GM21367 (cell line): ENCODE measurements at regions not wholly inside any gene's neighbourhood (a gene's known extent, or its start where the extent isn't known, plus 50 kb on each side); places are given as distances from the start of the nearest gene placed in this dataset.
"Not testable (repeated sequence)": the region's sequence is repeated elsewhere in the genome, so short reads cannot be mapped to it uniquely, and the experiment has no call there.

Source experiments
- ATAC-seq: cut with Tn5 transposase; IDR thresholded peaks from one replicate; pipeline ENCODE4 v1.9.1; 2021; ENCODE audit not compliant: unreplicated experiment

GRCh38 chr3:153221748-153222162 lies 59.7 kb downstream of the RAP2B start:
- ATAC-seq = peak; percentile 80

- not testable (repeated sequence) for ATAC-seq
These were observed 64.9 kb downstream of the RAP2B start for GRCh38 chr3:153226877-153227276.

- ATAC-seq = not testable (repeated sequence)
These were observed 68.4 kb downstream of the RAP2B start for GRCh38 chr3:153230427-153230826.

GRCh38 chr3:153231245-153231644 lies 69.2 kb downstream of the RAP2B start:
- not testable (repeated sequence) for ATAC-seq

- ATAC-seq = not testable (repeated sequence)
These were observed 70.2 kb downstream of the RAP2B start for GRCh38 chr3:153232050-153232752.

- no peak for ATAC-seq
These were observed 70.8 kb downstream of the RAP2B start for GRCh38 chr3:153232851-153233271.

- no peak for ATAC-seq
These were observed 72.0 kb downstream of the RAP2B start for GRCh38 chr3:153233986-153234385.

- ATAC-seq = no peak
These were observed 80.9 kb downstream of the RAP2B start for GRCh38 chr3:153242896-153243295.

- no peak for ATAC-seq
These were observed 82.9 kb downstream of the RAP2B start for GRCh38 chr3:153244961-153245360.

GRCh38 chr3:153245661-153246060 lies 83.6 kb downstream of the RAP2B start:
- no peak for ATAC-seq

- no peak for ATAC-seq
These were observed 84.3 kb downstream of the RAP2B start for GRCh38 chr3:153246331-153246730.

- no peak for ATAC-seq
These were observed 84.8 kb downstream of the RAP2B start for GRCh38 chr3:153246806-153247205.

GRCh38 chr3:153247331-153248330 lies 85.6 kb downstream of the RAP2B start:
- no peak for ATAC-seq

- ATAC-seq = not testable (repeated sequence)
These were observed 86.8 kb downstream of the RAP2B start for GRCh38 chr3:153248835-153249234.

GRCh38 chr3:153249906-153250305 lies 87.9 kb downstream of the RAP2B start:
- ATAC-seq = no peak

GRCh38 chr3:153250446-153250845 lies 88.4 kb downstream of the RAP2B start:
- ATAC-seq = no peak

- ATAC-seq = no peak
These were observed 90.9 kb downstream of the RAP2B start for GRCh38 chr3:153252963-153253362.

GRCh38 chr3:153254361-153254760 lies 92.3 kb downstream of the RAP2B start:
- ATAC-seq = no peak

GRCh38 chr3:153257673-153258351 lies 95.8 kb downstream of the RAP2B start:
- ATAC-seq = no peak

GRCh38 chr3:153259956-153260355 lies 97.9 kb downstream of the RAP2B start:
- ATAC-seq = no peak

- ATAC-seq = no peak
These were observed 98.7 kb downstream of the RAP2B start for GRCh38 chr3:153260681-153261080.
